T follicular helper cell (primary cell): ENCODE measurements at regions not wholly inside any gene's neighbourhood (a gene's known extent, or its start where the extent isn't known, plus 50 kb on each side); places are given as distances from the start of the nearest gene placed in this dataset.
"Not testable (repeated sequence)": the region's sequence is repeated elsewhere in the genome, so short reads cannot be mapped to it uniquely, and the experiment has no call there.

Experiments
- DNase-seq: peaks from one replicate; pipeline ENCODE4 v3.0.0-alpha.2; 2020; ENCODE audit warnings: low read depth

GRCh38 chr4:143819029-143819428, 86.3 kb downstream of the GYPE start:
- no peak for DNase-seq

GRCh38 chr4:143817866-143818265, 87.5 kb downstream of the GYPE start:
- not testable (repeated sequence) for DNase-seq

GRCh38 chr4:143815375-143815774, 90.0 kb downstream of the GYPE start:
- not testable (repeated sequence) for DNase-seq

- not testable (repeated sequence) for DNase-seq
Measured at GRCh38 chr4:143813431-143814154, 91.8 kb downstream of the GYPE start.

- DNase-seq, result not testable (repeated sequence)
Measured at GRCh38 chr4:143791693-143792092, 91.2 kb upstream of the FREM3 start.

GRCh38 chr4:143790425-143790824, 90.0 kb upstream of the FREM3 start:
- DNase-seq, result not testable (repeated sequence)

GRCh38 chr4:143789618-143790017, 89.1 kb upstream of the FREM3 start:
- not testable (repeated sequence) for DNase-seq

- DNase-seq, result no peak
Measured at GRCh38 chr4:143784567-143784966, 84.1 kb upstream of the FREM3 start.

- no peak for DNase-seq
Measured at GRCh38 chr4:143782521-143782920, 82.0 kb upstream of the FREM3 start.

- DNase-seq, result peak; percentile 3
Measured at GRCh38 chr4:143773998-143774895, 73.8 kb upstream of the FREM3 start.

GRCh38 chr4:143771269-143771668, 70.8 kb upstream of the FREM3 start:
- no peak for DNase-seq

- no peak for DNase-seq
Measured at GRCh38 chr4:143768007-143768591, 67.6 kb upstream of the FREM3 start.

GRCh38 chr4:143763587-143763986, 63.1 kb upstream of the FREM3 start:
- DNase-seq, result no peak

- DNase-seq, result no peak
Measured at GRCh38 chr4:143762511-143762910, 62.0 kb upstream of the FREM3 start.
